Anterior cingulate cortex (tissue), 58 donors: ENCODE measurements at regions not wholly inside any gene's neighbourhood (a gene's known extent, or its start where the extent isn't known, plus 50 kb on each side); places are given as distances from the start of the nearest gene placed in this dataset.
"Not testable (repeated sequence)": the region's sequence is repeated elsewhere in the genome, so short reads cannot be mapped to it uniquely, and the experiment has no call there.

ENCODE experiments used
- DNase-seq, 58 donors: peaks; one replicate each; lab custom pipeline; 2025; lab: John Stamatoyannopoulos, UW

- no peak for DNase-seq
These were observed 225.8 kb upstream of the IRS2 start for GRCh38 chr13:110012102-110012739.

GRCh38 chr13:110010404-110011138 lies 224.2 kb upstream of the IRS2 start:
- no peak for DNase-seq

GRCh38 chr13:110008816-110009215 lies 222.4 kb upstream of the IRS2 start:
- DNase-seq: no peak

GRCh38 chr13:110006304-110006703 lies 219.9 kb upstream of the IRS2 start:
- DNase-seq: no peak

- no peak for DNase-seq
These were observed 219.2 kb upstream of the IRS2 start for GRCh38 chr13:110005563-110005962.

- no peak for DNase-seq
These were observed 218.4 kb upstream of the IRS2 start for GRCh38 chr13:110004814-110005213.

- DNase-seq: no peak
These were observed 215.4 kb upstream of the IRS2 start for GRCh38 chr13:110001670-110002275.

- DNase-seq: no peak
These were observed 214.4 kb upstream of the IRS2 start for GRCh38 chr13:110000534-110001345.

GRCh38 chr13:109999659-110000533 lies 213.5 kb upstream of the IRS2 start:
- DNase-seq: no peak

GRCh38 chr13:109998684-109999533 lies 212.5 kb upstream of the IRS2 start:
- DNase-seq: no peak

- no peak for DNase-seq
These were observed 211.7 kb upstream of the IRS2 start for GRCh38 chr13:109998037-109998436.

- DNase-seq: not testable (repeated sequence)
These were observed 210.7 kb upstream of the IRS2 start for GRCh38 chr13:109997056-109997595.

- DNase-seq: no peak
These were observed 210.1 kb upstream of the IRS2 start for GRCh38 chr13:109996404-109996960.

- DNase-seq: no peak
These were observed 209.2 kb upstream of the IRS2 start for GRCh38 chr13:109995578-109995977.

- DNase-seq: no peak
These were observed 203.9 kb upstream of the IRS2 start for GRCh38 chr13:109990296-109990695.

GRCh38 chr13:109989686-109990085 lies 203.3 kb upstream of the IRS2 start:
- DNase-seq: no peak

- no peak for DNase-seq
These were observed 202.8 kb upstream of the IRS2 start for GRCh38 chr13:109989155-109989554.

- DNase-seq: no peak
These were observed 200.5 kb upstream of the IRS2 start for GRCh38 chr13:109986851-109987250.
